ENCODE measurements at regions not wholly inside any gene's neighbourhood (a gene's known extent, or its start where the extent isn't known, plus 50 kb on each side); places are given as distances from the start of the nearest gene placed in this dataset.

- TF ChIP-seq, protein P1, sequence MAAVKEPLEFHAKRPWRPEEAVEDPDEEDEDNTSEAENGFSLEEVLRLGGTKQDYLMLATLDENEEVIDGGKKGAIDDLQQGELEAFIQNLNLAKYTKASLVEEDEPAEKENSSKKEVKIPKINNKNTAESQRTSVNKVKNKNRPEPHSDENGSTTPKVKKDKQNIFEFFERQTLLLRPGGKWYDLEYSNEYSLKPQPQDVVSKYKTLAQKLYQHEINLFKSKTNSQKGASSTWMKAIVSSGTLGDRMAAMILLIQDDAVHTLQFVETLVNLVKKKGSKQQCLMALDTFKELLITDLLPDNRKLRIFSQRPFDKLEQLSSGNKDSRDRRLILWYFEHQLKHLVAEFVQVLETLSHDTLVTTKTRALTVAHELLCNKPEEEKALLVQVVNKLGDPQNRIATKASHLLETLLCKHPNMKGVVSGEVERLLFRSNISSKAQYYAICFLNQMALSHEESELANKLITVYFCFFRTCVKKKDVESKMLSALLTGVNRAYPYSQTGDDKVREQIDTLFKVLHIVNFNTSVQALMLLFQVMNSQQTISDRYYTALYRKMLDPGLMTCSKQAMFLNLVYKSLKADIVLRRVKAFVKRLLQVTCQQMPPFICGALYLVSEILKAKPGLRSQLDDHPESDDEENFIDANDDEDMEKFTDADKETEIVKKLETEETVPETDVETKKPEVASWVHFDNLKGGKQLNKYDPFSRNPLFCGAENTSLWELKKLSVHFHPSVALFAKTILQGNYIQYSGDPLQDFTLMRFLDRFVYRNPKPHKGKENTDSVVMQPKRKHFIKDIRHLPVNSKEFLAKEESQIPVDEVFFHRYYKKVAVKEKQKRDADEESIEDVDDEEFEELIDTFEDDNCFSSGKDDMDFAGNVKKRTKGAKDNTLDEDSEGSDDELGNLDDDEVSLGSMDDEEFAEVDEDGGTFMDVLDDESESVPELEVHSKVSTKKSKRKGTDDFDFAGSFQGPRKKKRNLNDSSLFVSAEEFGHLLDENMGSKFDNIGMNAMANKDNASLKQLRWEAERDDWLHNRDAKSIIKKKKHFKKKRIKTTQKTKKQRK (IDR thresholded peaks at IDR 0.05; ENCODE audit: low read depth, low read length) = no peak
- no peak for TF ChIP-seq TBL1XR1 (IDR thresholded peaks at IDR 0.05; ENCODE audit: low read depth, low read length)
- no peak for TF ChIP-seq HDGF (IDR thresholded peaks at IDR 0.05)
- no peak for TF ChIP-seq CHD1 (IDR thresholded peaks at IDR 0.05; ENCODE audit: low read depth, low read length)
These were observed 85.6 kb upstream of the MEF2A start (continued) for GRCh38 chr15:99480016-99480810.

DNA sequence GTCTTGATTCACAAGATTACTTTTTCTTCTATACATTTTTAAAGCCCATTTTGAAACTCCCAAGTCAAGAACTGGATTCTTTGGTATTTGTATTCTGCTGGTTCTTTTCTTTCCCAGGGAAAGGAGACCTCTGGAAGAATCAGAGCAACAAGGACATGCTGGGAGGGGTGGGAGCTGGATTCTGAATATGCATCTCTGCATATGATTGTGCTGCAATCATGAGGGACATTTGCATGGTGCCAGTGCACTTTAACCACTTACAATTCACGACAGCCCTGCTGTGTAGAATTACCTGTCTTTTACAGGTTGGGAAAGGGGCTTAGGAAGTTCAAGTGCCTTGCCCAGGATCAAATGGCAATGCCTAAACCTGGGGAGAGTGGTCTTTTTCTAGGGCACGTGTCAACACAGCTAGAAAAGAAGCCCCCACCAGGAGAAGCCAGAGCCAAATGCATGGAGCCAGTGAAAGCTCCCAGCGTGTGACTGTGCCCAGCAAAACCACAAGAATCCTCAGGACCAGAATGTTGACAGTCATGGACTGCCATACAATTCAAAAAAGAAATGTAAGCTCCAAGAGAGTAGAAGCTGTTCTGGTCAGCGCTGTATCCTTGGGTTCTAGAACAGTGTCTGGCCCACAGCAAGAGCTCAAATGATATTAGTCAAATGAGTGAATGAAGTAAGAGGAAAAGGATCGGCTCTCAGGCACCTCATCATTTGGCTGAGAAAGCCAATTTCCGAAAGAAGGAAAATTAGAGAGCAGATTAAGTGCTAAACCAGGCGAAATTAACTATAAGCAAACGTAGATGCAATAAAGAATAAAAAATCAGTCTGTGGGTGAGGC is 84.5 kb upstream of the MEF2A start:
- no peaks in the 10 kb centered on the region for H3K9me3 ChIP-seq (replicated peaks; ENCODE audit: control insufficient read depth, insufficient read depth, low read length)
- WGBS (ENCODE audit: insufficient coverage, insufficient replicate concordance, low lambda C conversion rate, missing lambda C conversion rate) = 60% methylated on average over 8 of the region's 8 CpGs
- ChIA-PET RAD21 (ENCODE audit: unreplicated experiment) (no interaction called here), POLR2A (no interaction called here), SMC1A (ENCODE audit: uncharacterized antibody, unreplicated experiment) (no interaction called here), CTCF (no interaction called here)
- H2AFZ ChIP-seq (ENCODE audit: control insufficient read depth, low read depth, low read length) = no peak overlapping the region
- H3K79me2 ChIP-seq (ENCODE audit: control insufficient read depth, insufficient read depth, low read length) = no peaks in the 10 kb centered on the region
- in situ Hi-C loops (cut with MboI) = no loop called here
- no peak overlapping the region for H3K4me2 ChIP-seq (ENCODE audit: control insufficient read depth, insufficient read depth)
- no peaks in the 10 kb centered on the region for H3K36me3 ChIP-seq (ENCODE audit: control insufficient read depth in 2 of 2, insufficient read depth in 2 of 2, low read length in 1 of 2)
- FAIRE-seq = no peak
- no peak overlapping the region for H3K4me3 ChIP-seq
- H4K20me1 ChIP-seq (ENCODE audit: control insufficient read depth, insufficient read depth) = no peaks in the 10 kb centered on the region
- H3K27me3 ChIP-seq (replicated peaks in 1 of 2; ENCODE audit: control insufficient read depth in 2 of 2, insufficient read depth in 2 of 2, low read length in 1 of 2) = no peaks in the 10 kb centered on the region
- no peak overlapping the region for H3K27ac ChIP-seq (ENCODE audit: control insufficient read depth, insufficient read depth)
- DNase-seq (ENCODE audit: low read depth, low spot score) = no peak
- intact Hi-C loops (cut with micrococcal nuclease; ENCODE audit: unreplicated experiment) = no loop called here
- no TSS peak for BruUV-seq (replicated peaks)
- no peak for ATAC-seq
- H3K9ac ChIP-seq (ENCODE audit: control insufficient read depth, insufficient read depth, low read length) = no peak overlapping the region
- TF ChIP-seq SIN3A (IDR thresholded peaks at IDR 0.05; ENCODE audit: low read depth, low read length) = no peak
- H3K4me1 ChIP-seq (ENCODE audit: control insufficient read depth, insufficient read depth, low read length) = peaks cover 20% of the 10 kb centered on the region
